Adipose tissue (tissue), 3 donors: ENCODE measurements at regions not wholly inside any gene's neighbourhood (a gene's known extent, or its start where the extent isn't known, plus 50 kb on each side); places are given as distances from the start of the nearest gene placed in this dataset.
"Not testable (repeated sequence)": the region's sequence is repeated elsewhere in the genome, so short reads cannot be mapped to it uniquely, and the experiment has no call there.

Source experiments
- H3K27ac ChIP-seq: one replicate; pipeline ENCODE4 v1.5.1; 2013; ENCODE audit warnings: low read depth, low read length
- WGBS, 3 donors: extraction: QIAGEN DNeasy Blood & Tissue Kit; methylation state at CpG; one replicate each; pipeline ENCODE4 v1.1.7; 2013; 5-methylcytosine and 5-hydroxymethylcytosine counted together
- donor health status: healthy with polysubstance abuse.
- donor health status: Bipolar disorder and iron deficiency.
- donor health status: healthy.

GRCh38 chr13:43946281-43946680 is 66.6 kb downstream of the LACC1 start:
- no peak overlapping the region for H3K27ac ChIP-seq
- WGBS, 3 donors, result 52 to 65% (median 61%) methylated on average over 3 of the region's 3 CpGs

- 82 to 86% (median 85%) methylated on average over 3 of the region's 3 CpGs for WGBS, 3 donors
Observed at GRCh38 chr13:43947897-43948458, 68.3 kb downstream of the LACC1 start.

GRCh38 chr13:43953370-43953769 is 73.7 kb downstream of the LACC1 start:
- WGBS, 3 donors, result 70 to 81% (median 80%) methylated on average over 2 of the region's 2 CpGs
- H3K27ac ChIP-seq, result no peak overlapping the region

More at GRCh38 chr13:43947897-43948458, 68.3 kb downstream of the LACC1 start:
- no peak overlapping the region for H3K27ac ChIP-seq

- H3K27ac ChIP-seq, result not testable (repeated sequence)
- WGBS, 3 donors, result 90 to 100% (median 96%) methylated on average over 1 of the region's 1 CpG
Observed at GRCh38 chr13:43956975-43957374, 77.3 kb downstream of the LACC1 start.

DNA sequence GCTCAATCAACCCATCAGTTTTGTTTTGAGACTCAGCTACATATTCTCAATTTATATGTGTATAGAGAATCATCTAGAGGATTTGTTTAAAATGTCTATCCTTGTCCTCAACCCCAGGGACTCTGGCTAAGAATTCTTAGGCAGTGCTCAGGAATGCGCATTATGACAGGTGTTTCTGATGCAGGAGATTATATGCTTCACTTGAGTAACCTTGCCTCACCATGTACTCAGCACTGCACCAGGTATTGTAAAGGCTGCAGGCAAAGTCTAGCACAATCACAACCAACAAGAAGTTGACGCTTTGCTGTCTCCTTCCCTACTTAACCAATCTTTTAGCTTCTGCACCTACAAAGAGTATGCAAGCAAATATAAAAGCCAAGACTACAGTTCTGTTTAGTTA is 79.6 kb downstream of the LACC1 start:
- H3K27ac ChIP-seq, result no peak overlapping the region
- WGBS, 3 donors, result 90 to 96% (median 95%) methylated on average over 2 of the region's 2 CpGs

GRCh38 chr13:43961909-43962308 is 82.2 kb downstream of the LACC1 start:
- no peak overlapping the region for H3K27ac ChIP-seq
- 89 to 94% (median 93%) methylated on average over 4 of the region's 4 CpGs for WGBS, 3 donors

DNA sequence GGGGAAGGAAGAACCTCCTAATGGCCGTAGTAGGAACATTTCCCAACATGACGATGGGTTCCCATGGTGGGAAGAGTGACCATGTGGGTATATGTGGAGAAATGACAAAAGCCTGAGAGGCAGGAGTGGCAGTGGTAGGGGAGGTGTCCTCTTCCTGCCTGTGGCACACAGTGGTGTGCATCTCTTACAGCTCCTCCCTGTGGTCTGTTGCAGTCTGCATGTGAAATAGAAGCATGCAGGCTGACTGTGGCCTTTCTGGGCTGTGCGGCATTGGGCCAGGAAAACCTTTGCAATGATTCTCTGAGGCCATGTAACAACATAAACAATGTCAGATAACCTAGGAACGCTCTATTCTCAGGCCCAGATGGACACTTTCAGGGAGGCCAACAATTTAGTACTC is 84.0 kb downstream of the LACC1 start:
- H3K27ac ChIP-seq, result no peak overlapping the region
- 81 to 92% (median 81%) methylated on average over 4 of the region's 4 CpGs for WGBS, 3 donors

GRCh38 chr13:43964698-43965458 is 85.2 kb downstream of the LACC1 start:
- whole genome bisulfite sequencing, 3 donors, result 89 to 97% (median 90%) methylated on average over 2 of the region's 2 CpGs
- no peak overlapping the region for H3K27ac ChIP-seq

DNA sequence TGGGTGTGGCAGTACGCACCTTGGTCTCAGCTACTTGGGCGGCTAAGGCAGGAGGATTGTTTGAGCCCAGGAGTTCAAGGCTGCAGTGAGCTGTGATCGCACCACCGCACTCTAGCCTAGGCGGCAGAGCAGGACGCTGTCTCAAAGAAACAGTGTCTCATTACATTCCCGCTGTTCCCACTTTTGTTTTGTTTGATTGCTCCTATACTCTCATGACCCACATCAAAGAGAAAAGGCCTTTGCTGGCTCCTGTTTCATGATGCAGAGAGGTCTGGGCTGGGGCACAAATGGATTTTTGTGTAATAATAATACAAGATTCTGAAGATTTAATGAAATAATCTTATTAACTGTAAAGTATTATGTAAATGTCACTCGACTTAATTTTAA is 85.7 kb downstream of the LACC1 start:
- WGBS, 3 donors, result 95 to 97% (median 96%) methylated on average over 8 of the region's 8 CpGs
- H3K27ac ChIP-seq, result no peak overlapping the region

DNA sequence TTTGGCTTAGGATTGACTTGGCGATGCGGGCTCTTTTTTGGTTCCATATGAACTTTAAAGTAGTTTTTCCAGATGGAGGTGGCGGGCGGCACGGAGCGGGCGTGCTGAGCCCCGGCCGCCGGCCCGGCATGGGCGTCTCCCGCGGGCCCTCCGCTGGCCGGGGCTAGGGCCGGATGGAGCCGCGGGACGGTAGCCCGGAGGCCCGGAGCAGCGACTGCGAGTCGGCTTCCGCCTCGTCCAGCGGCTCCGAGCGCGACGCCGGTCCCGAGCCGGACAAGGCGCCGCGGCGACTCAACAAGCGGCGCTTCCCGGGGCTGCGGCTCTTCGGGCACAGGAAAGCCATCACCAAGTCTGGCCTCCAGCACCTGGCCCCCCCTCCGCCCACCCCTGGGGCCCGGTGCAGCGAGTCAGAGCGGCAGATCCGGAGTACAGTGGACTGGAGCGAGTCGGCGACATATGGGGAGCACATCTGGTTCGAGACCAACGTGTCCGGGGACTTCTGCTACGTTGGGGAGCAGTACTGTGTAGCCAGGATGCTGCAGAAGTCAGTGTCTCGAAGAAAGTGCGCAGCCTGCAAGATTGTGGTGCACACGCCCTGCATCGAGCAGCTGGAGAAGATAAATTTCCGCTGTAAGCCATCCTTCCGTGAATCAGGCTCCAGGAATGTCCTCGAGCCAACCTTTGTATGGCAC is 88.7 kb downstream of the LACC1 start:
- not testable (repeated sequence) for H3K27ac ChIP-seq
- 90 to 95% (median 92%) methylated on average over 38 to 45 of the region's 63 CpGs for WGBS, 3 donors

DNA sequence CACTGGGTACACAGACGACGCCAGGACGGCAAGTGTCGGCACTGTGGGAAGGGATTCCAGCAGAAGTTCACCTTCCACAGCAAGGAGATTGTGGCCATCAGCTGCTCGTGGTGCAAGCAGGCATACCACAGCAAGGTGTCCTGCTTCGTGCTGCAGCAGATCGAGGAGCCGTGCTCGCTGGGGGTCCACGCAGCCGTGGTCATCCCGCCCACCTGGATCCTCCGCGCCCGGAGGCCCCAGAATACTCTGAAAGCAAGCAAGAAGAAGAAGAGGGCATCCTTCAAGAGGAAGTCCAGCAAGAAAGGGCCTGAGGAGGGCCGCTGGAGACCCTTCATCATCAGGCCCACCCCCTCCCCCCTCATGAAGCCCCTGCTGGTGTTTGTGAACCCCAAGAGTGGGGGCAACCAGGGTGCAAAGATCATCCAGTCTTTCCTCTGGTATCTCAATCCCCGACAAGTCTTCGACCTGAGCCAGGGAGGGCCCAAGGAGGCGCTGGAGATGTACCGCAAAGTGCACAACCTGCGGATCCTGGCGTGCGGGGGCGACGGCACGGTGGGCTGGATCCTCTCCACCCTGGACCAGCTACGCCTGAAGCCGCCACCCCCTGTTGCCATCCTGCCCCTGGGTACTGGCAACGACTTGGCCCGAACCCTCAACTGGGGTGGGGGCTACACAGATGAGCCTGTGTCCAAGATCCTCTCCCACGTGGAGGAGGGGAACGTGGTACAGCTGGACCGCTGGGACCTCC is 89.4 kb downstream of the LACC1 start:
- WGBS, 3 donors, result 94 to 96% (median 94%) methylated on average over 30 to 33 of the region's 33 CpGs
- not testable (repeated sequence) for H3K27ac ChIP-seq

DNA sequence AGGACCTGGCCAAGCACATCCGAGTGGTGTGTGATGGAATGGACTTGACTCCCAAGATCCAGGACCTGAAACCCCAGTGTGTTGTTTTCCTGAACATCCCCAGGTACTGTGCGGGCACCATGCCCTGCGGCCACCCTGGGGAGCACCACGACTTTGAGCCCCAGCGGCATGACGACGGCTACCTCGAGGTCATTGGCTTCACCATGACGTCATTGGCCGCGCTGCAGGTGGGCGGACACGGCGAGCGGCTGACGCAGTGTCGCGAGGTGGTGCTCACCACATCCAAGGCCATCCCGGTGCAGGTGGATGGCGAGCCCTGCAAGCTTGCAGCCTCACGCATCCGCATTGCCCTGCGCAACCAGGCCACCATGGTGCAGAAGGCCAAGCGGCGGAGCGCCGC is 90.2 kb downstream of the LACC1 start:
- not testable (repeated sequence) for H3K27ac ChIP-seq
- WGBS, 3 donors, result 94 to 97% (median 97%) methylated on average over 23 to 24 of the region's 27 CpGs

GRCh38 chr13:43970520-43971242 is 91.0 kb downstream of the LACC1 start:
- 94 to 96% (median 96%) methylated on average over 28 to 32 of the region's 36 CpGs for WGBS, 3 donors
- H3K27ac ChIP-seq, result not testable (repeated sequence)

DNA sequence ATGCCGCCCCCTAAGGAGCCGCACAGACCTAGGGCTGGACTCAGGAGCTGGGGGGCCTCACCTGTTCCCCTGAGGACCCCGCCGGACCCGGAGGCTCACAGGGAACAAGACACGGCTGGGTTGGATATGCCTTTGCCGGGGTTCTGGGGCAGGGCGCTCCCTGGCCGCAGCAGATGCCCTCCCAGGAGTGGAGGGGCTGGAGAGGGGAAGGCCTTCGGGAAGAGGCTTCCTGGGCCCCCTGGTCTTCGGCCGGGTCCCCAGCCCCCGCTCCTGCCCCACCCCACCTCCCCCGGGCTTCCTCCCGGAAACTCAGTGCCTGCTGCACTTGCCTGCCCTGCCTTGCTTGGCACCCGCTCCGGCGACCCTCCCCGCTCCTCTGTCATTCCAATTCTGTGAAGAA is 91.6 kb downstream of the LACC1 start:
- WGBS, 3 donors, result 96 to 97% (median 96%) methylated on average over 9 to 15 of the region's 19 CpGs
- not testable (repeated sequence) for H3K27ac ChIP-seq

DNA sequence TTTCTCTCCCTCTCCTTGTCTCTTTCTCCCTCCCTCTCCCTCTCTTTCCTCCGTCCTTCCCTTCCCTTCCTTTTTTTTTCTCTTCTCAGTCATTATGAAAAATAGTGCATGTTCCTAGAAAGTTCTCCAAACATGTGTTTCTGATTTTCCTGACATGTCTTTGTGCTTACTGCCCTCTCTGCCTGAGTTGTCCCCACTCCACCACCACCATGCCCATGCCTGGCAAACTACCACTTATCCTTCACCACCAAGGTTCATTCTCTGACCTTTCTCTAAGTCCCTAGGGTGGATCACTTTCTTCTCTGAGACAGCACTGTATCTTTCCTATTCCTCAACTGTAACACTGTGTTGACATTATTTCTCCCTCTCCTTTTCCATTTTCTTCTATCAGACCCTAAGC is 98.2 kb downstream of the LACC1 start:
- WGBS, 3 donors, result 57 to 92% (median 67%) methylated on average over 1 of the region's 1 CpG
- H3K27ac ChIP-seq, result no peak overlapping the region

GRCh38 chr13:43978688-43979087 is 99.0 kb downstream of the LACC1 start:
- 49 to 88% (median 85%) methylated on average over 5 of the region's 5 CpGs for WGBS, 3 donors
- H3K27ac ChIP-seq, result no peak overlapping the region

DNA sequence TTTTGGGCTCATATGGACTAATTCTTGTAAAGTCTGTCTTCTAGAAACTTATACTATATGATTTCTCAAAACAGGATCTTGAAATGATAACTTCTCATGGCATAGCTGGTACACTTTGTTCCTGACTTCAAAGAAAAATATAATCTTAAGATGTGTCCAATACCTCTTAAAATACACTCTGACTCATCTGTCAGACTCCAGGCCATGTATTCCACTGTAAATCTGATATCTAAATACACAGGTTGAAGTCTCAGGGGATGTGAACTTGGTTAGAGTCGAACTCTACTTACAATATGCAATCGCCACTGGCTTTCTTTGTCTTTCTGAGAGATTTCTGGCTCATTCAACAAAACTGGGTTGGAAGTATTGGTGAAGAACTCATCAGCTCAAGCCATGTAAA is 99.8 kb downstream of the LACC1 start:
- 93 to 96% (median 94%) methylated on average over 2 of the region's 2 CpGs for WGBS, 3 donors
- no peak overlapping the region for H3K27ac ChIP-seq

DNA sequence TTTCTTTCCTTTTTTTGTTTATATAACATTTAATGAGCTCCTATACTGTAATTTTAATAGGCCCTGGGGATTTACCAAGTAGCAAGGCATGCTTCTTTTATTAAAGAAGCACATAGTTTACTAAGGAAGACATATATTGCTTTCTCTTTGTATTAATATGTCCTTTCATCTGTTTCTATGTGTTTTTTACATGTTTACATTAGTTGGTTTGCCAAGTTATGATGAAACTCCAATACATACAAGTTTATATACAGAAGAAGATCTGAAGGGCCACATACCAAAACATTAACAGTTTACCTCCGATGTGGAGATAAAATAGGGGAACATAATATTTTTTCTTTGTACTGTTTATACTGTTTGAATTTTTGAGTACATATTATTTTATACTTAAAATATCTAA is 100.9 kb downstream of the LACC1 start:
- H3K27ac ChIP-seq, result no peak overlapping the region
- 86 to 96% (median 93%) methylated on average over 1 of the region's 1 CpG for WGBS, 3 donors
